EH (cell line): ENCODE measurements at regions not wholly inside any gene's neighbourhood (a gene's known extent, or its start where the extent isn't known, plus 50 kb on each side); places are given as distances from the start of the nearest gene placed in this dataset.

Experiments
- DNase-seq: peaks from one replicate; pipeline ENCODE4 v3.0.0-alpha.2; 2015; ENCODE audit warnings: low read depth

DNA sequence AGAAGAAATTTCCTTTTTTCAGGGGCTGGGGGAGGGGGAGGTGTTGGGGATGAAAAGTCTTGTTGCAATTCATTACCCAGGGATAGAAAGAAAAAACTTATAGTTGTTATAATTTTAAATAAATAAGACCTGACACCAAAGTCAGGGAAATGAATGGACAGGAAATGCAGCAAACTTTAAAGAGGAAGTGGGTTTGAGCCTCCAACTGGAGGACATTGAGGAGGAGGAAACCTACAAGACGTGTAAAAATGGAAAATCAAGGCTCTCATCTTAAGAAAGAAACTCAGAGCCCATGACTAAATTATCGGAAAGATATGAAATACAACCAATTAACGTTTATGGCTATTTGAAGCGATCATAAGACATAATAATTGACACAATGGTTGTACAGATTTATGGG lies 54.4 kb downstream of the NIBAN1 start:
- DNase-seq = no peak

- DNase-seq = peak; percentile 37
These were observed 58.7 kb downstream of the NIBAN1 start for GRCh38 chr1:184915463-184916090.

- no peak for DNase-seq
These were observed 60.2 kb downstream of the NIBAN1 start for GRCh38 chr1:184914149-184914548.

DNA sequence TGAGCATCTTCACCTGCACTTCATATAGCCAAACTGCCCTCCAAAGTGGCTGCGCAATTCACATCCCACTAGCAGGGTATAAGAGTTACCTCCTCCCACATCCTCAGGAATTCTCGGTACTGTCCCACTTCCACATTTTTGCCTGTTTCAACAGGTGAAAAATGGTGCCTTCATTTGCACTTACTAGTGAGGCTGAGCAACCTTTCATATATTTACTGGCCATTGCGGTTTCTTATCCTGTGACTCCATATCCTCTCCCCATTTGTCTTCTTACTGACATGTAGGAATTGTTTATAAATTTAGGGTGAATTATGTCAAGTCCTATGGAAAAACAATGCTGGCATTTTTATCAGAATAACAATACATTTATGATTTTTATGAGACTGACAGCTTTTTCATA lies 61.9 kb downstream of the NIBAN1 start:
- no peak for DNase-seq

DNA sequence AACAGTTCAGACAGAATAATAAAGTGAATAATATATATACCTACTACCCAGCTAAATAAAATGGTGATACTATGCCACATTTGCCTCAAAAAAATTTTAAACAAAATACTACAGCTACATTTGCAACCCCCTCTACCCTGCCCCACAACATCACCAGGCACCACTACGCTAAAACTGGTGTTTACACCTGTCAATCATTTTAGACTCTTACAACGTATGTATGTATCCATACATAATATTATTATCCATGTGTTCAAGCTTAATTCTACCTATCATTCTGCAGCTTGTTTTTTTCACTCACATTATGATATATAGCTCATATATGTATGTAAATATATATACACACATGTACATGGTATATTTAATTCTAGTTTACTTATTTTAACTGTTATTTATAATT lies 62.5 kb downstream of the NIBAN1 start:
- DNase-seq = no peak

DNA sequence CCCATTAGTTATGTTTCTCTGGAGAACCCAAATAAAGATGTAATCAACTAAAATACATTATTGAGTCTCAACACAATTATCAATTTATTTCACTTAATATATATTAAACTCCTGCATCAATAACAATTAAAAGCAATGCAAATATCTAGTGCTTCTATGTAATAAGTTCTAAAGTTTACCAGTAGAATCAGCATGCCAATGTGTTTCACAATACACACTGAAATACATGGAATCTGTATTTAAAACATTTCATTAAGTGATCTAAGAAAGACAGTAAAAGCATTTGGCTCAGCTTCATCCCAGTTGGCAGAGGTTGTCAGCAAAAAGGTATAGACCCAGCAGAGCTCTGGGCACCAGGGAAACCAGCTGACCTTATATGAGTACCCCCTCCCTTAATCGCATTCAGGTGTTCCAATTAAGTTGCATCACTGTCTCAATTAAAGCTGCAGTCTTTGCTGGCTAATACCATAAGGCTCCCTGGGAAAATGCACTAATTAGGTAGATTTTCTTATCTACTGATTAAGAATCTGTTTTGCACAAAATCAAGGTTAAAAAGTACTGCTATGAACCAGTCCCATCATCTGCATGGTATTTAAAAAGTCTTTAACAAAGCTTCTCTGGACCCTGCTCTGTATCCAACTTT lies 63.1 kb downstream of the NIBAN1 start:
- DNase-seq = peak; percentile 42

GRCh38 chr1:184910691-184911091 lies 63.6 kb downstream of the NIBAN1 start:
- peak; percentile 54 for DNase-seq

DNA sequence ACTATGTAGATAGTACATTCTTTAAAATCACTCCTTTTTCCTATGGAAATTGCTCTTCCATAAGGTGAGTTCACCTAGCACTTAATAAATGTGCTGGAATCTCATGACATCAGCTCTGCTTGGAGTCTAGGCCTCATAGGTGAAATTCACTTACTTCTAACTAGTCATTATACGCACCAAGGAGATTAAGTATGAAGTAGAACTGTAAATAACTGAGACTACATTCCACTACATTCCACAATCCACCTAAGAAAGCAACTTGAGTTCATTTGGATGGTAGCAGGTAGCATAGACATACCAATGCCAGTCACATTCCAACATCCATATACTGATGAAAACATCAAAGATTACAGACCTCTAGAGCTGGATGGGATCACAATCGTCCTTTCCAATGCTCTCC lies 64.3 kb downstream of the NIBAN1 start:
- no peak for DNase-seq

DNA sequence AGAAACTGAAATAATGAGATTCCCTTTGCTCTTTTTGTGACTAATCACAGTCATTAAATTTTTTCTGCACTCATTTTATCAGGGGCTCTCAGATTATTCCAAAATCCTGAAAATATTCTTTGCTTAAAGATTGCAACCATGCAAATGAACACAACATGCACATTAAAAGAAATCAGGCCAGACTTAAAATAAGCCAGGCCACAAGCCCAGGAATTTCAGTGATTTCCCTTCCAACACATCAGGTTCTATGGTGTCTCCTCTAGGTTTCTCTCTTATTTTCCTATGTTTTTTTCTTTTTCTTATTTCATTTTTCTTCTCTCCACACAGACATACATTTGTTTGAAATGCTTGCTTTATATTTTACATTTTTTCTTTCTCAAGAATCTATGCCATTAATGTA lies 65.3 kb downstream of the NIBAN1 start:
- DNase-seq = no peak

GRCh38 chr1:184908506-184908905 lies 65.8 kb downstream of the NIBAN1 start:
- DNase-seq = no peak

- DNase-seq = no peak
These were observed 66.8 kb downstream of the NIBAN1 start for GRCh38 chr1:184907500-184907899.

DNA sequence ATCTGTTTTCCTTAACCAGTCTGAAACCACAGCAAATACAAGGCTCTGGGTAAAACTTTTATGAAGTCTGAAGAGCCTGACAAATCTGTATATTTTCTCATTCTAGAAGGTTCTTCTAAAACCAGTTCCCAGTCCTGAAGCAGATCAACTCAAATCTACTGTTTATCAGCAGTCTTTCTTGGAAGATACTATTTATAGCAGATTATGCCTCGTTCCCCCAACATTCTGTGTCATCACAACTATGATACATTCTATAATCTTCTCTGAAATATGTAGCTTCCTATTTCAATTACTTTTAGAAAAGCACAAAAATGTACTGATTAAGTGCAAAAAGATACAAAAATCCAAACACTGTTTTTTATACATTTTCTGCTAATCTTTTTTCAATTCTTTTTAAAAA lies 67.5 kb downstream of the NIBAN1 start:
- DNase-seq = peak; percentile 64

GRCh38 chr1:184905601-184906322 lies 68.5 kb downstream of the NIBAN1 start:
- DNase-seq = no peak

- DNase-seq = peak; percentile 40
These were observed 71.1 kb downstream of the NIBAN1 start for GRCh38 chr1:184903111-184903692.

DNA sequence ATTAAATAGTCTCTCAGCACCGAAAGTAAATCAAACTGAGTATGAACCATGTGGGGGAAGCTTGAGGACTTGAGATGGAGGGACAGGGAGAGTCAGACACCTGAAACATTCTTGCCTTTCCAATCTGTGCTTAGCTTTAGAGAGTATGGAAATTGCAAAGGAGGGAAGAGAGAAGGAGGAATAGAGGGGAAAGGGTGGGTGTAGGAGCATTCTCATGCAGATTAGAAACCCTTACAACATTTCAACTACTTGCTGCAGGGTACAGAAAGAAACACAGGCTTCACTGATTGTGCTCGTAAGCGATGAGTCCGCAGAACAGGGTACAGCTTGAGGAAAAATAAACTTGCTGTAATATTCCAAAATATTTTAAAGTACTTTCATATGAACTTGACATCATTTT lies 73.8 kb downstream of the NIBAN1 start:
- no peak for DNase-seq

DNA sequence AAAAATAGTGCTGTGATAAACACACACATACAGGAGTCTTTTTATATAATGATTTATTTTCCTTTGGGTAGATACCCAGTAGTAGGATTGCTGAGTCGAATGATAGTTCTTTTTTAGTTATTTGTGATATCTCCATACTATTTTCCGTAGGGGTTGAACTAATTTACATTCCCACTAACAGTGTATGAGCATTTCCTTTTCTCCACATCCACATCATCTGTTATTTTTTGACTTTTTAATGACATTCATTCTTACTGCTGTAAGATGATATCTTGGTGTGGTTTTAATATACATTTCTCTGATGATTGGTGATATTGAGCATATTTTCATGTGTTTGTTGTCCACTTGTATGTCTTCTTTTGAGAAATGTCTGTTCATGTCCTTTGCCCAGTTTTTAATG lies 78.3 kb downstream of the NIBAN1 start:
- peak; percentile 39 for DNase-seq

DNA sequence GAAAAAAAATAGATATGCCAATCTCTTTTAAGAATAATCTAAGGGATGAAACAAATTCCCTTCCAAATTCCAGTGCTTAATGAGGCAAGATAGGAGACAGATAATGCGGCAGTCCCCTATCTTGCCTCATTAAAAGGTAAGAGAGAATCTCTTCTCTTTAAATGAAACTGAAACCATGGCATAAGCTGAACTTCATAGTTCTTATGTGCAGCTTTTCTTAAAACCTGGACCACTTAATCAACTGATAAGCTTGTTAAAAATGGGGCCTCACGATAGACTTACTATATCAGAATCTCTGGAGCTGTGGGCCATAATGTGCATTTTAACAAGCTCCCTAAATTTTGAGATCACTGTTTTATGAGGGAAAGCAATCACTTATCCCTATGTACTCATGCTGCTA lies 79.2 kb downstream of the NIBAN1 start:
- no peak for DNase-seq

GRCh38 chr1:184893695-184894094 lies 80.6 kb downstream of the NIBAN1 start:
- no peak for DNase-seq

- DNase-seq = no peak
These were observed 82.2 kb downstream of the NIBAN1 start for GRCh38 chr1:184892116-184892515.

- no peak for DNase-seq
These were observed 82.9 kb downstream of the NIBAN1 start for GRCh38 chr1:184891440-184891839.

DNA sequence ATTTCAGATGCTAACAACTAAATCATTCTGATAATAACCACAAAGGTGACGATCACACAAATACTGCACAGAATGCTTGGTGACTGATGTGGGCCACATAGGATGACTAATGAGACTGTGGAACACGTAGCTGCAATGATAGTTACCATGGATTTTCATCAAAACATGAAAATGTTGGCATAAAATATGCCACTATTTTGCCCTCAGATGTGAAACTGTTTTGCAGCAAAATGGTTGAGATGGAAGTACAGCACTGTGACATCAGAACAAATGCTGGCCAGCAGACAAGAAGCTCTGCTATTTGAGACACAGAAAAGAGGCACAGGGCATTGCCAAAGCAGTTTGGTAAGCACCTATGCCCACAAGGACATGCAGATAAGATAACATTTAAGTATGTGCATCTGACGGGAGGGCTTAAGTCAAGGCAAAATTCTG lies 83.8 kb downstream of the NIBAN1 start:
- DNase-seq = peak; percentile 59

- no peak for DNase-seq
These were observed 84.4 kb downstream of the NIBAN1 start for GRCh38 chr1:184889902-184890301.

GRCh38 chr1:184889166-184889565 lies 85.1 kb downstream of the NIBAN1 start:
- no peak for DNase-seq
